ENCODE measurements at regions not wholly inside any gene's neighbourhood (a gene's known extent, or its start where the extent isn't known, plus 50 kb on each side); places are given as distances from the start of the nearest gene placed in this dataset.

GRCh38 chr18:64851726-64852125, 702.8 kb upstream of the LINC00305 start (continued):
- TF ChIP-seq HES1 (IDR thresholded peaks at IDR 0.05; ENCODE audit: low read depth), result no peak
- no peak for TF ChIP-seq CBX3 (IDR thresholded peaks at IDR 0.05; ENCODE audit: borderline replicate concordance in 1 of 2, low read length in 2 of 2)
- no peak for TF ChIP-seq FOXJ2 (tag; IDR thresholded peaks at IDR 0.05)
- TF ChIP-seq ZNF589 (CRISPR knock-in tag; IDR thresholded peaks at IDR 0.05; ENCODE audit: low read depth), result no peak

- H3K4me1 ChIP-seq (replicated peaks in 1 of 2; ENCODE audit: control insufficient read depth in 2 of 2, insufficient read depth in 2 of 2, low read length in 2 of 2), result no peaks in the 10 kb centered on the region
- WGBS (ENCODE audit: insufficient coverage, low coverage, missing lambda C conversion rate), result 0% methylated on average over 1 of the region's 1 CpG
- DNase-seq (ENCODE audit: extremely low read depth in 1 of 4, low spot score in 3 of 4), result no peak
- ChIA-PET CTCF (ENCODE audit: low intra/inter-chr PET ratio) (no interaction called here), POLR2A (no interaction called here)
- no peaks in the 10 kb centered on the region for H3K9me3 ChIP-seq (replicated peaks; ENCODE audit: control insufficient read depth, insufficient read depth, low read depth, low read length)
- no peak overlapping the region for H3K4me3 ChIP-seq
- no peaks in the 10 kb centered on the region for H4K20me1 ChIP-seq (replicated peaks; ENCODE audit: control insufficient read depth, insufficient read depth, low read length)
- no peak for FAIRE-seq
- H3K27ac ChIP-seq (ENCODE audit: extremely low read depth, low read depth, low read length), result no peak overlapping the region
- no peaks in the 10 kb centered on the region for H3K27me3 ChIP-seq (ENCODE audit: control insufficient read depth in 2 of 2, insufficient read depth in 2 of 2, low read length in 2 of 2)
- intact Hi-C loops (cut with micrococcal nuclease) (no loop called here), in situ Hi-C loops (cut with MboI) (no loop called here)
- H3K79me2 ChIP-seq (ENCODE audit: control insufficient read depth, insufficient read depth, low read length), result no peaks in the 10 kb centered on the region
- H3K9ac ChIP-seq (ENCODE audit: insufficient read depth in 1 of 2, low read depth in 2 of 2, low read length in 2 of 2), result no peak overlapping the region
- no peaks in the 10 kb centered on the region for H3K9me1 ChIP-seq (ENCODE audit: control insufficient read depth, insufficient read depth, low read length)
- no peak overlapping the region for H2AFZ ChIP-seq (ENCODE audit: low read depth, low read length)
- no peak for ATAC-seq
- no TSS peak for BruUV-seq (replicated peaks)
- TF ChIP-seq SMARCA5 (IDR thresholded peaks at IDR 0.05) (no peak), ELK1 (CRISPR knock-in tag; IDR thresholded peaks at IDR 0.05) (no peak), USF2 (CRISPR knock-in tag; IDR thresholded peaks at IDR 0.05) (no peak), NFE2L1 (tag; IDR thresholded peaks at IDR 0.05; ENCODE audit: borderline replicate concordance, low read depth) (no peak), ZMIZ1 (IDR thresholded peaks at IDR 0.05; ENCODE audit: low read depth in 2 of 2, low read length in 2 of 2) (no peak), MTA2 (IDR thresholded peaks at IDR 0.05; ENCODE audit: low read depth) (no peak), KLF1 (tag; IDR thresholded peaks at IDR 0.05) (no peak), ARNT (IDR thresholded peaks at IDR 0.05) (no peak), ARID2 (IDR thresholded peaks at IDR 0.05) (no peak), ZNF449 (CRISPR knock-in tag; IDR thresholded peaks at IDR 0.05) (no peak), SNIP1 (IDR thresholded peaks at IDR 0.05; ENCODE audit: low read depth) (no peak)
- H3K4me2 ChIP-seq (ENCODE audit: insufficient read depth, low read length), result no peak overlapping the region
- no peaks in the 10 kb centered on the region for H3K36me3 ChIP-seq (ENCODE audit: control insufficient read depth, insufficient read depth, low read length)
These were observed 701.9 kb upstream of the LINC00305 start for GRCh38 chr18:64850791-64851190.

Measured in K562 (cell line).